CD4-positive, CD25-positive, alpha-beta regulatory T cell (primary cell): ENCODE measurements at regions not wholly inside any gene's neighbourhood (a gene's known extent, or its start where the extent isn't known, plus 50 kb on each side); places are given as distances from the start of the nearest gene placed in this dataset.

Source experiments
- ATAC-seq, 2 donors: fragments of 150-1000 bp; cut with Tn5 transposase; one replicate each; pipeline ENCODE4 v1.10.0; 2021; ENCODE audit warnings: low read depth in 2 of 2, moderate number of reproducible peaks in 2 of 2, moderate library complexity in 1 of 2
- DNase-seq, 3 donors: peaks; one replicate each; pipeline versions ENCODE4 v3.0.0 to v3.0.0-alpha.2; 2012 to 2022; ENCODE audit warnings: mixed read lengths in 1 of 3
- H3K27ac ChIP-seq: one replicate; pipeline ENCODE4 v1.7.0; 2013; ENCODE audit warnings: mild to moderate bottlenecking, low read length; ENCODE audit not compliant: insufficient read depth, poor library complexity, severe bottlenecking
- H3K27me3 ChIP-seq: one replicate; pipeline ENCODE4 v1.7.0; 2013; ENCODE audit warnings: low read length; ENCODE audit not compliant: control insufficient read depth, insufficient read depth
- H3K36me3 ChIP-seq: one replicate; pipeline ENCODE4 v1.7.0; 2013; ENCODE audit warnings: mild to moderate bottlenecking, low read length, moderate library complexity; ENCODE audit not compliant: control insufficient read depth, insufficient read depth
- H3K4me1 ChIP-seq: 2 replicates; pipeline ENCODE4 v1.7.0; 2013; ENCODE audit warnings: mild to moderate bottlenecking, low read length; ENCODE audit not compliant: insufficient read depth, control insufficient read depth, poor library complexity, severe bottlenecking
- H3K4me3 ChIP-seq: one replicate; pipeline ENCODE4 v1.7.0; 2013; ENCODE audit warnings: low read depth, mild to moderate bottlenecking, low read length, moderate library complexity
- H3K9me3 ChIP-seq, 2 experiments: 1 replicate in 1 of 2; 2 replicates in 1 of 2; pipeline ENCODE4 v1.7.0; 2013; ENCODE audit warnings: low read length in 2 of 2, mild to moderate bottlenecking in 1 of 2, moderate library complexity in 1 of 2; ENCODE audit not compliant: control insufficient read depth in 2 of 2
- H3K27ac Mint-ChIP-seq, 3 donors: one replicate each; pipeline ENCODE4 v1.8.0; 2020 to 2022; ENCODE audit warnings: mild to moderate bottlenecking in 3 of 3, mixed read lengths in 3 of 3, moderate library complexity in 2 of 3
- H3K27me3 Mint-ChIP-seq: one replicate; pipeline ENCODE4 v1.8.0; 2022; ENCODE audit warnings: mild to moderate bottlenecking, mixed read lengths
- H3K36me3 Mint-ChIP-seq: one replicate; pipeline ENCODE4 v1.8.0; 2020; ENCODE audit warnings: mixed read lengths
- H3K4me1 Mint-ChIP-seq, 4 donors: one replicate each; pipeline ENCODE4 v1.8.0; 2020 to 2022; ENCODE audit warnings: mixed read lengths in 4 of 4, mild to moderate bottlenecking in 1 of 4
- H3K4me3 Mint-ChIP-seq, 4 donors: one replicate each; pipeline ENCODE4 v1.8.0; 2020 to 2022; ENCODE audit warnings: mild to moderate bottlenecking in 4 of 4, mixed read lengths in 4 of 4, moderate library complexity in 3 of 4
- H3K9me3 Mint-ChIP-seq, 7 donors: one replicate each; pipeline ENCODE4 v1.8.0; 2020 to 2022; ENCODE audit warnings: mixed read lengths in 7 of 7, mild to moderate bottlenecking in 3 of 7, moderate library complexity in 2 of 7

DNA sequence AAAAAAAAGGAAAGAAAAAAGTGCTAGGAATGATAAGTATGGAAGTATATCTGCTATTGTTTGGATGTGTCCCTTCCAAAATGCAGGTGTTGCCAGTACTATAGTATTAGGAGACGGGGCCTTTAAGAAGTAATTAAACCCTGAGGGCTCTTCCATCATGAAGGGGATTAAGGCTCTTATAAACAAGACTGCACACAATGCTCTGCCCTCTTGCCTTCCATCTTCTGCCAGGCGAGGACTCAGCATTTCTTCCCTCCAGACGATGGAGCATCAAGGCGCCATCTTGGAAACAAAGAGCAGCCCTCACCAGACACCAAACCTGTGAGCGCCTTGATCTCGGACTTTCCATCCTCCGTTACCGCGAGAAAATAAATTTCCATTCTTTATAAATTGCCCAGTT lies 120.1 kb upstream of the GPM6A start:
- H3K9me3 ChIP-seq = no peaks in the 10 kb centered on the region
- H3K27ac Mint-ChIP-seq = no peak overlapping the region
- H3K9me3 Mint-ChIP-seq = no peaks in the 10 kb centered on the region
- H3K36me3 Mint-ChIP-seq = no peaks in the 10 kb centered on the region
- H3K27ac ChIP-seq = no peak overlapping the region
- H3K4me1 Mint-ChIP-seq = no peaks in the 10 kb centered on the region
- no peaks in the 10 kb centered on the region for H3K27me3 ChIP-seq
- no peak overlapping the region for H3K4me3 Mint-ChIP-seq
- H3K4me3 ChIP-seq = no peak overlapping the region
- H3K36me3 ChIP-seq = no peaks in the 10 kb centered on the region
- H3K4me1 ChIP-seq = no peaks in the 10 kb centered on the region
- DNase-seq (no peak), ATAC-seq (no peak)
- no peaks in the 10 kb centered on the region for H3K27me3 Mint-ChIP-seq

- Histone ChIP-seq H3K4me1 (no peaks in the 10 kb centered on the region), H3K27me3 (no peaks in the 10 kb centered on the region), H3K27ac (no peak overlapping the region), H3K4me3 (no peak overlapping the region), H3K9me3 (no peaks in the 10 kb centered on the region), H3K36me3 (no peaks in the 10 kb centered on the region)
- ATAC-seq (no peak), DNase-seq (no peak)
- Mint-ChIP-seq H3K4me3 (no peak overlapping the region), H3K9me3 (no peaks in the 10 kb centered on the region), H3K27ac (no peak overlapping the region), H3K36me3 (no peaks in the 10 kb centered on the region), H3K27me3 (no peaks in the 10 kb centered on the region), H3K4me1 (no peaks in the 10 kb centered on the region)
Observed at GRCh38 chr4:175934506-175934905, 122.4 kb upstream of the GPM6A start.

DNA sequence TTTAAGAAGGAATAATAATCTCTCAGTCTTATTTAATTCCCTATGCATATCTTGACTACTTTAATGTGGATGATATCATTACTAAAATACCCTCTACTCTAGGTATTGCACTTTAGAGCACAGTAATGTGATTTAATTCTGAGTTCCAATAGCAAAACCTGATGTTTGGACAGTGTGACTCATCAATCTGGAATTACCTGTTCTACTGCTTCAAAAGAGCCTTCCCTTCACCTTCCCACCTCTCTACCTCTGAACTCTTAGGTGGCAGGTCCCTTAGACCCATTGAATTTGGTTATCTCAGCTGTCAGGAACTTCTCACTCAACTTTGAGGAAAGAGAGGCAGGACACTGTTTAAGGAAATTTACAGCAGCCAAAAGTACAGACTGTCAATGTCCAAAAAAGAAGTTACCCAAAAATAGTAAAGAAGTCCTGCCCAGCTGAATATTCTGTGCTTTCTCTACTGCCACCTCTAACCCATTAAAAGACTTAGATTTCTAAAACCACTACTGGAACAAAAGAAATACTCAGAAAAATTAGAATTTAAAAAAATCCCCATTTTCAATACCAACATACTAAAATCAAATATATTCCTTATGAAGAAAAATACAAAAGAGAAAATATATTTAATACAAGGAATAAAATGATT lies 123.1 kb upstream of the GPM6A start:
- H3K27ac ChIP-seq = no peak overlapping the region
- H3K9me3 ChIP-seq = no peaks in the 10 kb centered on the region
- no peaks in the 10 kb centered on the region for H3K36me3 ChIP-seq
- no peak for ATAC-seq
- H3K27me3 ChIP-seq = no peaks in the 10 kb centered on the region
- Mint-ChIP-seq H3K36me3 (no peaks in the 10 kb centered on the region), H3K27ac (no peak overlapping the region), H3K9me3 (no peaks in the 10 kb centered on the region), H3K4me1 (no peaks in the 10 kb centered on the region), H3K4me3 (no peak overlapping the region), H3K27me3 (no peaks in the 10 kb centered on the region)
- DNase-seq = no peak
- no peak overlapping the region for H3K4me3 ChIP-seq
- H3K4me1 ChIP-seq = no peaks in the 10 kb centered on the region

DNA sequence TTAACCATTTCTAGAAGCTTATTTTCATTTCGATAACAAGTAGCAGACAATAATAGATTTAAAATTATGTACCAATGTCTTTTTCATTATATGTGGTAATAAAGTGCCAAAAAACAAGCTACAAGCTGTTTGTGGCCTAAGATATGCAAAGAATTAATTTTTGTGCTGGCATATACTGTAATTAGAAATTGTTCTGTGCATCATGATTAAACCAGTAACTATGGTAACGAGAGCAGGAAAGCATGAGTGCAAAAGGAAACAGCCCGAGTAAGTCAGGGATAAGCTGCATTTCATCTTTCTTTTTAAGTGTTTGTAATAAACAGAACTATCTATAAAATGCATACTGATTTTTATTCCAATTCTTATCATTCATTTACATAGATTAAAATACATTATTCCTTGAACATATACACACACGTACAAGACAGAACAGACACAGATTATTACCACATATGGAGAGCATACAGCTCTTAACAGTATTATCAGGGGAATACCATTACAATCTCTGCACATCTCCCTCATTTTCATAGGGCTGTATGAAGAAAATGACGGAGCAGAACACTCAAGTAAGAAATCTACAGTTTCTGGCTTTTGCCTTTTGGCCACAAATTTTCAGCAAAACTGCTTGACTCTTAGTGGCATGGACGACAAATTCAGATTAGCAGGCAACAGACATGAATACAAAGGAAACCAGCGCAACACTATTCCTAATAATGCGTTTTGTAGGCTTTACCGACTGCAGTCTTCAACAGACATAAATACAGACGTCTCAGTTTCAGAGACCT lies 121.3 kb upstream of the WDR17 start:
- no peaks in the 10 kb centered on the region for H3K9me3 ChIP-seq
- H3K27ac ChIP-seq = no peak overlapping the region
- DNase-seq (no peak), ATAC-seq (no peak)
- H3K4me1 Mint-ChIP-seq = peaks cover 0 to 6% (median 4%) of the 10 kb centered on the region in 4 donors
- H3K27ac Mint-ChIP-seq = no peak overlapping the region
- H3K4me1 ChIP-seq = no peaks in the 10 kb centered on the region
- H3K27me3 Mint-ChIP-seq = no peaks in the 10 kb centered on the region
- no peaks in the 10 kb centered on the region for H3K36me3 Mint-ChIP-seq
- no peaks in the 10 kb centered on the region for H3K9me3 Mint-ChIP-seq
- H3K4me3 Mint-ChIP-seq = no peak overlapping the region
- H3K4me3 ChIP-seq = no peak overlapping the region
- H3K36me3 ChIP-seq = no peaks in the 10 kb centered on the region
- H3K27me3 ChIP-seq = no peaks in the 10 kb centered on the region

GRCh38 chr4:175946472-175947116 lies 119.0 kb upstream of the WDR17 start:
- H3K9me3 ChIP-seq = no peaks in the 10 kb centered on the region
- no peaks in the 10 kb centered on the region for H3K4me1 ChIP-seq
- DNase-seq = peak in 1 of 3 donors; percentile 13
- H3K4me3 Mint-ChIP-seq = no peak overlapping the region
- no peak overlapping the region for H3K27ac ChIP-seq
- ATAC-seq = no peak
- no peaks in the 10 kb centered on the region for H3K9me3 Mint-ChIP-seq
- H3K4me1 Mint-ChIP-seq = peaks cover 0 to 6% (median 4%) of the 10 kb centered on the region in 4 donors
- H3K36me3 ChIP-seq = no peaks in the 10 kb centered on the region
- H3K4me3 ChIP-seq = no peak overlapping the region
- H3K27me3 ChIP-seq = no peaks in the 10 kb centered on the region
- peak overlapping the region in 1 of 3 donors; percentile 57 for H3K27ac Mint-ChIP-seq
- no peaks in the 10 kb centered on the region for H3K27me3 Mint-ChIP-seq
- no peaks in the 10 kb centered on the region for H3K36me3 Mint-ChIP-seq

- H3K9me3 ChIP-seq = no peaks in the 10 kb centered on the region
- ATAC-seq (no peak), DNase-seq (peak in 2 of 3 donors; percentile 0 to 29)
- no peaks in the 10 kb centered on the region for H3K36me3 ChIP-seq
- Mint-ChIP-seq H3K27ac (no peak overlapping the region), H3K36me3 (no peaks in the 10 kb centered on the region), H3K27me3 (peaks cover 5% of the 10 kb centered on the region), H3K4me1 (peaks cover 0 to 6% (median 4%) of the 10 kb centered on the region in 4 donors), H3K4me3 (no peak overlapping the region), H3K9me3 (peaks cover 0 to 2% (median 0%) of the 10 kb centered on the region in 7 donors)
- H3K4me3 ChIP-seq = no peak overlapping the region
- H3K27ac ChIP-seq = no peak overlapping the region
- H3K27me3 ChIP-seq = no peaks in the 10 kb centered on the region
- no peaks in the 10 kb centered on the region for H3K4me1 ChIP-seq
Observed at GRCh38 chr4:175947117-175947722, 118.4 kb upstream of the WDR17 start.

GRCh38 chr4:175951794-175952193 lies 113.8 kb upstream of the WDR17 start:
- H3K9me3 Mint-ChIP-seq = peaks cover 0 to 3% (median 0%) of the 10 kb centered on the region in 7 donors
- no peaks in the 10 kb centered on the region for H3K27me3 ChIP-seq
- no peak overlapping the region for H3K27ac Mint-ChIP-seq
- H3K4me3 Mint-ChIP-seq = no peak overlapping the region
- H3K36me3 Mint-ChIP-seq = no peaks in the 10 kb centered on the region
- no peaks in the 10 kb centered on the region for H3K36me3 ChIP-seq
- H3K4me1 ChIP-seq = no peaks in the 10 kb centered on the region
- ATAC-seq = no peak
- H3K4me3 ChIP-seq = no peak overlapping the region
- H3K4me1 Mint-ChIP-seq = no peaks in the 10 kb centered on the region
- peaks cover 5% of the 10 kb centered on the region for H3K27me3 Mint-ChIP-seq
- no peak for DNase-seq
- no peak overlapping the region for H3K27ac ChIP-seq
- no peaks in the 10 kb centered on the region for H3K9me3 ChIP-seq
